B cell (primary cell): ENCODE measurements at regions not wholly inside any gene's neighbourhood (a gene's known extent, or its start where the extent isn't known, plus 50 kb on each side); places are given as distances from the start of the nearest gene placed in this dataset.

Source experiments
- EZH2 ChIP-seq: IDR thresholded peaks from 2 replicates; pipeline ENCODE4 v1.6.1; 2012; ENCODE audit warnings: borderline replicate concordance, low read depth, mild to moderate bottlenecking, moderate library complexity, low read length; ENCODE audit not compliant: insufficient read depth, poor library complexity, severe bottlenecking
- TF ChIP-seq, protein P1 (sequence below): fragments of 200-600 bp; IDR thresholded peaks from one replicate; pipeline ENCODE4 v1.8.0; 2022; ENCODE audit warnings: antibody characterized with exemption, mild to moderate bottlenecking

DNA sequence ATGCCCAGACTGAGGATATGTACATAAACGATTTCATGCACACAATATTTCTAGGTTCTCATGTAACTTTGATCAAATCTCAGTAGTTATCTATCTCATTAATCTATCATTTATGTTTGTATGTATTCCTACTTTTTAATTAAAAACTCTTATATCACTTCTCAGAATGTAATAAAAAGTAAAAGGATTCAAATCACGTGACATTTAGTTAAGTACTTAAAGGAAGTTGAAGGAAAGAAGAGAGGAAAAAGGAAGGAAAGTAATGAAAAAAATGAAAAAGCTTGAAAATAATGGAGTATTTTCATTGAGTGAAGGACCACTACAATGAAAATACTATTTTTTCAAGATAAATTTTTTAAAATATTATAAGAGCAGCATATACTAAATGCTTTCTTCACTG, 535.3 kb downstream of the PRDM9 start:
- TF ChIP-seq EZH2, result no peak
- TF ChIP-seq, protein P1, sequence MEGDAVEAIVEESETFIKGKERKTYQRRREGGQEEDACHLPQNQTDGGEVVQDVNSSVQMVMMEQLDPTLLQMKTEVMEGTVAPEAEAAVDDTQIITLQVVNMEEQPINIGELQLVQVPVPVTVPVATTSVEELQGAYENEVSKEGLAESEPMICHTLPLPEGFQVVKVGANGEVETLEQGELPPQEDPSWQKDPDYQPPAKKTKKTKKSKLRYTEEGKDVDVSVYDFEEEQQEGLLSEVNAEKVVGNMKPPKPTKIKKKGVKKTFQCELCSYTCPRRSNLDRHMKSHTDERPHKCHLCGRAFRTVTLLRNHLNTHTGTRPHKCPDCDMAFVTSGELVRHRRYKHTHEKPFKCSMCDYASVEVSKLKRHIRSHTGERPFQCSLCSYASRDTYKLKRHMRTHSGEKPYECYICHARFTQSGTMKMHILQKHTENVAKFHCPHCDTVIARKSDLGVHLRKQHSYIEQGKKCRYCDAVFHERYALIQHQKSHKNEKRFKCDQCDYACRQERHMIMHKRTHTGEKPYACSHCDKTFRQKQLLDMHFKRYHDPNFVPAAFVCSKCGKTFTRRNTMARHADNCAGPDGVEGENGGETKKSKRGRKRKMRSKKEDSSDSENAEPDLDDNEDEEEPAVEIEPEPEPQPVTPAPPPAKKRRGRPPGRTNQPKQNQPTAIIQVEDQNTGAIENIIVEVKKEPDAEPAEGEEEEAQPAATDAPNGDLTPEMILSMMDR, result no peak
